ENCODE measurements at regions not wholly inside any gene's neighbourhood (a gene's known extent, or its start where the extent isn't known, plus 50 kb on each side); places are given as distances from the start of the nearest gene placed in this dataset.

DNA sequence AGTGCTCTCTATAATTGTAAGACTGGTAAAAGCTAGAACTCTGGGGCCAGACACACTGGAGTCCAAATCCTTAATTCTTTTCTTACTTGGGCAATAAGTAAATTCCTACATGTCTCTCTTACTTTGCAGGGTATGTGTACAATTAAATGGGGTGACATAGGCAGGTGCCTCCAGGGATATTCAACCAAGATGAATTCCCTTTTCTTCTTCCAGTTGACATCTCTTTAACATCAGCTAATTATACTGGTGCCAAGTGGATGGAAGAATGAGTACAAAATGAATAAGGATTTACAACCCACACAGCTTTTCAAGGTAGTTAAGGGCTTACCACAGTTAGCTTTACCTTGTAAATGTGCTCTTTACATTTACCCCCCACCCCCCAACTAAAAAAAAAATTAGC, 295.5 kb upstream of the GADL1 start:
- Histone ChIP-seq H3K79me2 (ENCODE audit: insufficient read depth, low read length) (no peaks in the 10 kb centered on the region), H3K27me3 (ENCODE audit: insufficient read depth, low read length) (no peaks in the 10 kb centered on the region), H4K20me1 (ENCODE audit: insufficient read depth) (no peaks in the 10 kb centered on the region), H3K4me1 (ENCODE audit: control insufficient read depth in 1 of 2, insufficient read depth in 2 of 2, low read length in 2 of 2) (no peaks in the 10 kb centered on the region), H3K4me3 (replicated peaks in 1 of 2; ENCODE audit: low read depth in 1 of 2, low read length in 2 of 2) (no peak overlapping the region), H3K36me3 (ENCODE audit: control insufficient read depth in 1 of 2, insufficient read depth in 2 of 2, low read length in 2 of 2) (no peaks in the 10 kb centered on the region), H3K4me2 (ENCODE audit: low read length) (no peak overlapping the region), H3K9me3 (ENCODE audit: control insufficient read depth in 1 of 2, insufficient read depth in 1 of 2, low read depth in 1 of 2, low read length in 2 of 2) (no peaks in the 10 kb centered on the region), H3K27ac (ENCODE audit: low read depth, low read length) (no peak overlapping the region), H2AFZ (ENCODE audit: low read depth, low read length, poor library complexity, severe bottlenecking) (no peak overlapping the region), H3K9ac (ENCODE audit: low read length) (no peak overlapping the region), H3K9me2 (ENCODE audit: insufficient read depth) (no peaks in the 10 kb centered on the region)
- intact Hi-C loops (cut with micrococcal nuclease), result no loop called here
- CTCF ChIA-PET, result no interaction called here
- POLR2A ChIA-PET, result no interaction called here
- DNase-seq (ENCODE audit: low read depth, low spot score) (no peak), ATAC-seq (no peak)
- TF ChIP-seq SP1 (IDR thresholded peaks at IDR 0.05; ENCODE audit: low read depth), result no peak
- no peak for TF ChIP-seq EZH2phosphoT487 (IDR thresholded peaks at IDR 0.05; ENCODE audit: borderline replicate concordance)
- no peak for TF ChIP-seq JUND (IDR thresholded peaks at IDR 0.05)
- TF ChIP-seq POLR2A (IDR thresholded peaks at IDR 0.05; ENCODE audit: borderline replicate concordance, extremely low read depth, insufficient read depth, insufficient read length), result no peak
- no peak for TF ChIP-seq MAX (IDR thresholded peaks at IDR 0.05)
- TF ChIP-seq, protein P1, sequence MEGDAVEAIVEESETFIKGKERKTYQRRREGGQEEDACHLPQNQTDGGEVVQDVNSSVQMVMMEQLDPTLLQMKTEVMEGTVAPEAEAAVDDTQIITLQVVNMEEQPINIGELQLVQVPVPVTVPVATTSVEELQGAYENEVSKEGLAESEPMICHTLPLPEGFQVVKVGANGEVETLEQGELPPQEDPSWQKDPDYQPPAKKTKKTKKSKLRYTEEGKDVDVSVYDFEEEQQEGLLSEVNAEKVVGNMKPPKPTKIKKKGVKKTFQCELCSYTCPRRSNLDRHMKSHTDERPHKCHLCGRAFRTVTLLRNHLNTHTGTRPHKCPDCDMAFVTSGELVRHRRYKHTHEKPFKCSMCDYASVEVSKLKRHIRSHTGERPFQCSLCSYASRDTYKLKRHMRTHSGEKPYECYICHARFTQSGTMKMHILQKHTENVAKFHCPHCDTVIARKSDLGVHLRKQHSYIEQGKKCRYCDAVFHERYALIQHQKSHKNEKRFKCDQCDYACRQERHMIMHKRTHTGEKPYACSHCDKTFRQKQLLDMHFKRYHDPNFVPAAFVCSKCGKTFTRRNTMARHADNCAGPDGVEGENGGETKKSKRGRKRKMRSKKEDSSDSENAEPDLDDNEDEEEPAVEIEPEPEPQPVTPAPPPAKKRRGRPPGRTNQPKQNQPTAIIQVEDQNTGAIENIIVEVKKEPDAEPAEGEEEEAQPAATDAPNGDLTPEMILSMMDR (IDR thresholded peaks at IDR 0.05 in 2 of 3, conservative IDR thresholded peaks at IDR 0.05 in 1 of 3; ENCODE audit: borderline replicate concordance in 1 of 3, insufficient read depth in 1 of 3, low read depth in 2 of 3, low read length in 2 of 3), result no peak
- TF ChIP-seq CBX3 (IDR thresholded peaks at IDR 0.05; ENCODE audit: low read depth), result no peak
- no peak for TF ChIP-seq SIN3A (IDR thresholded peaks at IDR 0.05; ENCODE audit: low read depth)
- no peak for TF ChIP-seq YY1 (IDR thresholded peaks at IDR 0.05; ENCODE audit: extremely low read depth, insufficient replicate concordance, low read depth, low read length)
- no peak for TF ChIP-seq TCF7L2 (IDR thresholded peaks at IDR 0.05; ENCODE audit: borderline replicate concordance, extremely low read depth, insufficient read depth, insufficient read length)
- TF ChIP-seq FOSL1 (IDR thresholded peaks at IDR 0.05; ENCODE audit: low read depth), result no peak
- no peak for TF ChIP-seq ATF3 (IDR thresholded peaks at IDR 0.05)
- no peak for TF ChIP-seq RAD21 (IDR thresholded peaks at IDR 0.05; ENCODE audit: low read depth)
- TF ChIP-seq EGR1 (IDR thresholded peaks at IDR 0.05; ENCODE audit: low read depth), result no peak
- TF ChIP-seq ZFX (IDR thresholded peaks at IDR 0.05), result no peak
- no peak for TF ChIP-seq CEBPB (IDR thresholded peaks at IDR 0.05; ENCODE audit: low read depth)
- TF ChIP-seq, protein P2, sequence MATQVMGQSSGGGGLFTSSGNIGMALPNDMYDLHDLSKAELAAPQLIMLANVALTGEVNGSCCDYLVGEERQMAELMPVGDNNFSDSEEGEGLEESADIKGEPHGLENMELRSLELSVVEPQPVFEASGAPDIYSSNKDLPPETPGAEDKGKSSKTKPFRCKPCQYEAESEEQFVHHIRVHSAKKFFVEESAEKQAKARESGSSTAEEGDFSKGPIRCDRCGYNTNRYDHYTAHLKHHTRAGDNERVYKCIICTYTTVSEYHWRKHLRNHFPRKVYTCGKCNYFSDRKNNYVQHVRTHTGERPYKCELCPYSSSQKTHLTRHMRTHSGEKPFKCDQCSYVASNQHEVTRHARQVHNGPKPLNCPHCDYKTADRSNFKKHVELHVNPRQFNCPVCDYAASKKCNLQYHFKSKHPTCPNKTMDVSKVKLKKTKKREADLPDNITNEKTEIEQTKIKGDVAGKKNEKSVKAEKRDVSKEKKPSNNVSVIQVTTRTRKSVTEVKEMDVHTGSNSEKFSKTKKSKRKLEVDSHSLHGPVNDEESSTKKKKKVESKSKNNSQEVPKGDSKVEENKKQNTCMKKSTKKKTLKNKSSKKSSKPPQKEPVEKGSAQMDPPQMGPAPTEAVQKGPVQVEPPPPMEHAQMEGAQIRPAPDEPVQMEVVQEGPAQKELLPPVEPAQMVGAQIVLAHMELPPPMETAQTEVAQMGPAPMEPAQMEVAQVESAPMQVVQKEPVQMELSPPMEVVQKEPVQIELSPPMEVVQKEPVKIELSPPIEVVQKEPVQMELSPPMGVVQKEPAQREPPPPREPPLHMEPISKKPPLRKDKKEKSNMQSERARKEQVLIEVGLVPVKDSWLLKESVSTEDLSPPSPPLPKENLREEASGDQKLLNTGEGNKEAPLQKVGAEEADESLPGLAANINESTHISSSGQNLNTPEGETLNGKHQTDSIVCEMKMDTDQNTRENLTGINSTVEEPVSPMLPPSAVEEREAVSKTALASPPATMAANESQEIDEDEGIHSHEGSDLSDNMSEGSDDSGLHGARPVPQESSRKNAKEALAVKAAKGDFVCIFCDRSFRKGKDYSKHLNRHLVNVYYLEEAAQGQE (IDR thresholded peaks at IDR 0.05; ENCODE audit: low read depth), result no peak
- BruUV-seq (replicated peaks), result no TSS peak
- RAD21 ChIA-PET (ENCODE audit: low non-redundant PET in 1 of 2, low total read pairs in 2 of 2, uncharacterized antibody in 2 of 2, unreplicated experiment in 2 of 2), result no interaction called here

All from HCT116 (cell line).